ENCODE measurements at regions not wholly inside any gene's neighbourhood (a gene's known extent, or its start where the extent isn't known, plus 50 kb on each side); places are given as distances from the start of the nearest gene placed in this dataset.
"Not testable (repeated sequence)": the region's sequence is repeated elsewhere in the genome, so short reads cannot be mapped to it uniquely, and the experiment has no call there.

DNA sequence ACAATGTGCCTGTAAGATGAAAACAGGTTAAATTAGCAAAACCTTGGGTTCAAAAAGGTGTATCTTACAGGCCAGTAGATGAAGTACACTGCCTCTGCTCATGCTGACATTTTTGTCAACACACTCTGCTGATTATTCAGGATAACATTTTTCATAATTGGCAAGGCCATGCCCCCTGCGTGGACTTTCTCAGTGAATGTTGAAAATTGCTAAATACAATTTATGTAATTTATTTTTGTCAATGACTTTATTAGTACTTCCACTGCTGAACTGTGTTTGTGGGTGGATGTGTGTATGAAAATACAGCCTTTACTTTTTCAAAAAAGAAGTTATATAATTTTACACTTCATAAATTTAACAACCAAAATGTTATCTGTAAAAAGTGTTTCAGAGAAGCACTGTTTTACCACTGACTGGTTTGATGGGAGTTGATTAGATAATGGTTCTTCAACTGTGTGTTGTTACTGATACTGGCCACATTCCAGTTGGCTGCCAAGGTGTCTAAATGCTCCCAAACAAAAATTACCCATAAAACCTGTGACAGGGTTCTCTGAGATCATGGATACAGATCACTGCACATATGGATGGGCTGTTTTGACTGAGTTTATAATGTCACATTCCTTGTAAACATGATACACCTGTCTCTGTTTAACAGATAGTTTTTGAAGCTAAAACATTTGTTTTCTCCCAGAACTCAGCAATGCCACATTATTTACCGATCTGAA, 151.9 kb upstream of the SLC7A11 start:
- Mint-ChIP-seq H3K36me3 (ENCODE audit: insufficient read depth) (no peaks in the 10 kb centered on the region), H3K4me1 (no peaks in the 10 kb centered on the region), H3K27ac (ENCODE audit: low read depth) (no peak overlapping the region), H3K9me3 (peaks cover 13% of the 10 kb centered on the region), H3K4me3 (no peak overlapping the region), H3K27me3 (no peaks in the 10 kb centered on the region)
- DNase-seq (ENCODE audit: low spot score in 2 of 2) (no peak), ATAC-seq (replicated peaks; ENCODE audit: extremely low read depth, poor library complexity, severe bottlenecking) (no peak)

DNA sequence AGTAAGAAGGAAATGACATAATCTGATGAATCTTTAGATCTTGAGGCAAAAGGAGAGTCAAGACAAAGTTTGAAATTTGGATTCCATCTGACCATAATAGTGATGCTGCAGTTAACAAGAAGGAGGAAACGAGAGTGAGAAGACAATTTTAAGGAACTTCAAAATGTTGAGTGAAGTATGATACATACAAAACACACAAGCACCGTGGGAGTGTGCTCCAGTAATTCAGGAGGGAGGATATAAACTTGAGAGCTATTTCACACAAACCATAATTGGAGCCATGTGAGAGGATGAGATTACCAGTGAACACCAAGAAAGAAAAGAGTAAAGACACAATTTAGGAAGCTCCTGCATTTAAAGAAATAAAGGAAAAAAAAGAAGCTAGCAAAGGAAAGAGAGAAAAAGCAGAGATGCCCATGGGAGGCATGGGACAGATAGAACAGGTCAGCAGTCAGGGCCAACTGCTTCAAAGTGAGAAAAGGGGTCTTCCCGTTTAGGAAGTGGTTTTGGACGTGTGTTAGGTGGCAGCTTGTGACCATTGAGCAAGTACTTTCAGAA, 150.7 kb upstream of the SLC7A11 start:
- Mint-ChIP-seq H3K4me1 (no peaks in the 10 kb centered on the region), H3K27ac (ENCODE audit: low read depth) (peak overlapping the region; percentile 6), H3K4me3 (no peak overlapping the region), H3K9me3 (peaks cover 13% of the 10 kb centered on the region), H3K36me3 (ENCODE audit: insufficient read depth) (no peaks in the 10 kb centered on the region), H3K27me3 (no peaks in the 10 kb centered on the region)
- no peak for DNase-seq (ENCODE audit: low spot score in 2 of 2)
- no peak for ATAC-seq (replicated peaks; ENCODE audit: extremely low read depth, poor library complexity, severe bottlenecking)

- Mint-ChIP-seq H3K27ac (ENCODE audit: low read depth) (no peak overlapping the region), H3K4me1 (no peaks in the 10 kb centered on the region), H3K36me3 (ENCODE audit: insufficient read depth) (no peaks in the 10 kb centered on the region), H3K4me3 (no peak overlapping the region), H3K27me3 (no peaks in the 10 kb centered on the region), H3K9me3 (peaks cover 6% of the 10 kb centered on the region)
- ATAC-seq (replicated peaks; ENCODE audit: extremely low read depth, poor library complexity, severe bottlenecking) (no peak), DNase-seq (ENCODE audit: low spot score in 2 of 2) (no peak)
Observed at GRCh38 chr4:138389976-138390685, 148.0 kb upstream of the SLC7A11 start.

- Mint-ChIP-seq H3K4me3 (no peak overlapping the region), H3K4me1 (no peaks in the 10 kb centered on the region), H3K27me3 (no peaks in the 10 kb centered on the region), H3K36me3 (ENCODE audit: insufficient read depth) (no peaks in the 10 kb centered on the region), H3K9me3 (peaks cover 18% of the 10 kb centered on the region), H3K27ac (ENCODE audit: low read depth) (no peak overlapping the region)
- no peak for ATAC-seq (replicated peaks; ENCODE audit: extremely low read depth, poor library complexity, severe bottlenecking)
- DNase-seq (ENCODE audit: low spot score in 2 of 2): no peak
Observed at GRCh38 chr4:138374947-138375346, 132.8 kb upstream of the SLC7A11 start.

DNA sequence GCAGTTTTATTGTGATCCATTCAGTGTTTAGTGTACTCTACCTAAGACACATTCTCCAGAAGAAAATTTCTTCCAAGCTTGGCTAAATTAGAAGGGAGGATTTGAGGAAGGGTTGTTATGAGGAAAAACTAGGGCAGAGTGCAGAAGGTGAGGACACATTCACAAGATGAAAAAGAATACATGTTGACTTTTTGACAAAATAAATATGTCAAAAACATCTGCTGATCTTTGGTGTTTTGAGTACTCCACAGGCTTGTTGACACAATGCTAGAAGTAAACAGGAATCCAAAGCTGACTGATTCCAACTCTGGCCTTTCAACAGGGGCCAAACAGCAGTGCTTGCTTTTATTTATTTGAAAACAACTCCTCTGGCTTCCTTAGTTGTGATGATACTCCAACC, 125.8 kb upstream of the SLC7A11 start:
- Mint-ChIP-seq H3K27ac (ENCODE audit: low read depth) (no peak overlapping the region), H3K27me3 (no peaks in the 10 kb centered on the region), H3K9me3 (peaks cover 29% of the 10 kb centered on the region), H3K36me3 (ENCODE audit: insufficient read depth) (peaks cover 2% of the 10 kb centered on the region), H3K4me3 (no peak overlapping the region), H3K4me1 (no peaks in the 10 kb centered on the region)
- ATAC-seq (replicated peaks; ENCODE audit: extremely low read depth, poor library complexity, severe bottlenecking): no peak
- no peak for DNase-seq (ENCODE audit: low spot score in 2 of 2)

- H3K27me3 Mint-ChIP-seq; H3K4me3 Mint-ChIP-seq; H3K4me1 Mint-ChIP-seq; ATAC-seq (replicated peaks; ENCODE audit: extremely low read depth, poor library complexity, severe bottlenecking); H3K9me3 Mint-ChIP-seq; H3K27ac Mint-ChIP-seq (ENCODE audit: low read depth); DNase-seq (ENCODE audit: low spot score in 2 of 2); H3K36me3 Mint-ChIP-seq (ENCODE audit: insufficient read depth): not testable (repeated sequence)
Observed at GRCh38 chr4:138352446-138352845, 110.3 kb upstream of the SLC7A11 start.

GRCh38 chr4:138348055-138348454, 105.9 kb upstream of the SLC7A11 start:
- no peak overlapping the region for H3K4me3 Mint-ChIP-seq
- ATAC-seq (replicated peaks; ENCODE audit: extremely low read depth, poor library complexity, severe bottlenecking): no peak
- H3K36me3 Mint-ChIP-seq (ENCODE audit: insufficient read depth): no peaks in the 10 kb centered on the region
- no peak overlapping the region for H3K27ac Mint-ChIP-seq (ENCODE audit: low read depth)
- H3K27me3 Mint-ChIP-seq: no peaks in the 10 kb centered on the region
- no peaks in the 10 kb centered on the region for H3K4me1 Mint-ChIP-seq
- no peaks in the 10 kb centered on the region for H3K9me3 Mint-ChIP-seq
- no peak for DNase-seq (ENCODE audit: low spot score in 2 of 2)

GRCh38 chr4:138347561-138347960, 105.4 kb upstream of the SLC7A11 start:
- ATAC-seq (replicated peaks; ENCODE audit: extremely low read depth, poor library complexity, severe bottlenecking): no peak

GRCh38 chr4:138344851-138345250, 102.7 kb upstream of the SLC7A11 start:
- Mint-ChIP-seq H3K27ac (ENCODE audit: low read depth) (no peak overlapping the region), H3K4me3 (no peak overlapping the region), H3K4me1 (no peaks in the 10 kb centered on the region), H3K36me3 (ENCODE audit: insufficient read depth) (no peaks in the 10 kb centered on the region), H3K9me3 (no peaks in the 10 kb centered on the region), H3K27me3 (no peaks in the 10 kb centered on the region)
- DNase-seq (ENCODE audit: low spot score in 2 of 2) (no peak), ATAC-seq (replicated peaks; ENCODE audit: extremely low read depth, poor library complexity, severe bottlenecking) (no peak)

More at GRCh38 chr4:138347561-138347960, 105.4 kb upstream of the SLC7A11 start:
- Mint-ChIP-seq H3K4me1 (no peaks in the 10 kb centered on the region), H3K27me3 (no peaks in the 10 kb centered on the region), H3K9me3 (no peaks in the 10 kb centered on the region), H3K27ac (ENCODE audit: low read depth) (no peak overlapping the region), H3K36me3 (ENCODE audit: insufficient read depth) (no peaks in the 10 kb centered on the region), H3K4me3 (no peak overlapping the region)
- DNase-seq (ENCODE audit: low spot score in 2 of 2): no peak

DNA sequence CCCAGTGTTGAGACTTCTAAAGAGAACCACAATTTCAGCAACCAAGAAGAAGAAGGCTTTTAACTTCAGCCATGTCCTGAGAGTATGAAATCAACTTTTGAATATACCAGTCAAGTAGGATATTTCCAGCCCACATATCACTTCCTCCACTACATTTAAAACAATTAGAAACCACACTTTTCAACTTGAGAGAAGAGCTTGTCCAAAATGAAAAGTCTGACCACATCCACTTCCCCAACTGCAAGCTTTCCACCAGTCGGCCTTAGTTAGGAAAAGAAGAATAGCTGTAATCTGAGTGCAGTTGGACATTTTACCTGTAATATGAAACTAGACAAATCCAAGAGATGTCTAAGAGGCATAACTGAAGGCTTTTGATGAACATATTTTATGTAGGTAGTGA, 101.9 kb upstream of the SLC7A11 start:
- no peak overlapping the region for H3K27ac Mint-ChIP-seq (ENCODE audit: low read depth)
- no peaks in the 10 kb centered on the region for H3K36me3 Mint-ChIP-seq (ENCODE audit: insufficient read depth)
- H3K9me3 Mint-ChIP-seq: no peaks in the 10 kb centered on the region
- H3K4me1 Mint-ChIP-seq: no peaks in the 10 kb centered on the region
- no peak for ATAC-seq (replicated peaks; ENCODE audit: extremely low read depth, poor library complexity, severe bottlenecking)
- no peak overlapping the region for H3K4me3 Mint-ChIP-seq
- no peak for DNase-seq (ENCODE audit: low spot score in 2 of 2)
- no peaks in the 10 kb centered on the region for H3K27me3 Mint-ChIP-seq

DNA sequence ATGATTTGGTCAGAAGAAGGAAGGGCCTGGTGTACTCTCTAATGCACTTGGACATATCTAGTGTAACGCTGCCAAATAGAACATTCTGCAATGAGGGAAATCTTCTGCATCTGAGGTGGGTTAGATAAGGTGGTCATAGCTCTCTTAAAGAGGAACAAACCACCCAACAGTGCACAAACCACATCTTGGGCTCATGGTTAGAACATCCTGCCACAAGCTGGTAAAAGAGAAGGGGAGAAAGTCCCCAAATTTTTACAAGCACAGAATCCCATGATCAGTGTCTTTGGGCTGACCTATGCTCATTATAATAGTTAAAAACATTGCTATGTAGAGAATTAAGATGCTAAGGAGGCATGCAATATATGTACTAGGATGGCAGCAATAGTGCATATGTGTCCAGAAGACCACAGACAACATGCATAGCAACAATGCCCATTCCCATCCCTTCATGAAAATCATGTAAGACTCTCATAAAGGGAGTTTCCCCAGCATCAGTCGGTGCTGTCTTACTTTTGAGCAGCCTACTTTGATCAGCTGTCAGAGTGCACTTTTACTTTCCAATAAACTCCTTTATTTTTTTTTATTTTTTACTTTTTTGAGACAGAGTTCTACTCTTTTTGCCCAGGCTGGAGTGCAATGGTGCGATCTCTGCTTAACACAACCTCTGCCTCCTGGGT, 99.7 kb upstream of the SLC7A11 start:
- H3K4me3 Mint-ChIP-seq: no peak overlapping the region
- DNase-seq (ENCODE audit: low spot score in 2 of 2) (no peak), ATAC-seq (replicated peaks; ENCODE audit: extremely low read depth, poor library complexity, severe bottlenecking) (no peak)
- no peaks in the 10 kb centered on the region for H3K27me3 Mint-ChIP-seq
- no peaks in the 10 kb centered on the region for H3K4me1 Mint-ChIP-seq
- no peaks in the 10 kb centered on the region for H3K9me3 Mint-ChIP-seq
- H3K27ac Mint-ChIP-seq (ENCODE audit: low read depth): no peak overlapping the region
- no peaks in the 10 kb centered on the region for H3K36me3 Mint-ChIP-seq (ENCODE audit: insufficient read depth)

DNA sequence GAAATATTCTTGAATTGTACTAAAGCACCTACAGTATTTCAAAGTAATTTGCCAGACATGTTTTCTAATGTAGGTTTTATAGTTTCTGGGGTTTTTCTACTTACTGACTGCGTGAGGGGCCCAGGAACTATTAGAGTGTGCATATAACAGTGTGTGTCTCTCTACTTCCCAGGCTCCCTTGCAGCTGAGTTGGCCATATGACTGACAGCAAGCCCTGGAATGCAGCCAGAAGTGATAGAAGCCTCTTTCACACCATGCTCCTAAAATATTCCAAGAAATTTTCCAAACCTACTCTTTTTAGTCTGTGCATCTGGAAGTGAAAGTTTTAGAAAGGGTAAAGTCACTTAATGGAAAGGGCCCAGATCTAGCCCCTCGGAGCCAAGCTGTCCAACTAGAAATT, 96.7 kb upstream of the SLC7A11 start:
- Mint-ChIP-seq H3K27me3 (no peaks in the 10 kb centered on the region), H3K9me3 (no peaks in the 10 kb centered on the region), H3K4me1 (no peaks in the 10 kb centered on the region), H3K27ac (ENCODE audit: low read depth) (no peak overlapping the region), H3K36me3 (ENCODE audit: insufficient read depth) (no peaks in the 10 kb centered on the region), H3K4me3 (no peak overlapping the region)
- no peak for DNase-seq (ENCODE audit: low spot score in 2 of 2)
- no peak for ATAC-seq (replicated peaks; ENCODE audit: extremely low read depth, poor library complexity, severe bottlenecking)
